H1 (cell line): ENCODE measurements at regions not wholly inside any gene's neighbourhood (a gene's known extent, or its start where the extent isn't known, plus 50 kb on each side); places are given as distances from the start of the nearest gene placed in this dataset.

Experiments used
- CTCF ChIA-PET: fragments of 300-600 bp; sonication (Branson Sonifier 250); formaldehyde crosslinking; loops from one replicate; lab custom pipeline; 2021; ENCODE audit not compliant: partially characterized antibody; lab: Charles Lee
- POLR2A ChIA-PET: fragments of 300-600 bp; sonication (Branson Sonifier 250); formaldehyde crosslinking; loops from one replicate; lab custom pipeline; 2021; ENCODE audit warnings: inconsistent platforms; ENCODE audit not compliant: partially characterized antibody; lab: Charles Lee
- DNase-seq, 2 experiments: peaks; one replicate each; pipeline versions ENCODE4 v3.0.0 to v3.0.0-alpha.2; 2010 to 2022; ENCODE audit warnings: low spot score in 2 of 2, low read depth in 1 of 2, mixed read lengths in 1 of 2
- FAIRE-seq: peaks from 2 replicates; lab custom pipeline; 2011; peaks lifted over from hg19 to GRCh38; lab: Jason Lieb, UNC
- H2AFZ ChIP-seq: 2 replicates; pipeline ENCODE4 v1.8.1; 2012; ENCODE audit warnings: low read length, inconsistent platforms
- H2AK5ac ChIP-seq: 2 replicates; pipeline ENCODE4 v1.6.1; 2013; ENCODE audit warnings: low read depth, low read length
- H2BK120ac ChIP-seq: replicated peaks from 2 replicates; pipeline ENCODE3; 2013; ENCODE audit warnings: low read depth, low read length, inconsistent platforms
- H2BK12ac ChIP-seq: 2 replicates; pipeline ENCODE4 v1.6.1; 2013; ENCODE audit warnings: low read depth, low read length
- H2BK15ac ChIP-seq: 2 replicates; pipeline ENCODE4 v1.6.1; 2013; ENCODE audit warnings: low read length
- H2BK20ac ChIP-seq: 2 replicates; pipeline ENCODE4 v1.6.1; 2013; ENCODE audit warnings: low read length
- H2BK5ac ChIP-seq: 2 replicates; pipeline ENCODE4 v1.6.1; 2013; ENCODE audit warnings: low read depth, low read length
- H3K14ac ChIP-seq: 2 replicates; pipeline ENCODE4 v1.6.1; 2013; ENCODE audit warnings: inconsistent platforms; ENCODE audit not compliant: insufficient read length
- H3K18ac ChIP-seq: 2 replicates; pipeline ENCODE4 v1.6.1; 2013; ENCODE audit warnings: low read length; ENCODE audit errors: extremely low read depth
- H3K23ac ChIP-seq: 2 replicates; pipeline ENCODE4 v1.6.1; 2013; ENCODE audit warnings: inconsistent platforms; ENCODE audit not compliant: insufficient read length
- H3K23me2 ChIP-seq: 2 replicates; pipeline ENCODE4 v1.6.1; 2013; ENCODE audit warnings: low read depth, low read length
- H3K27ac ChIP-seq: 2 replicates; pipeline ENCODE4 v1.6.1; 2011; ENCODE audit warnings: low read depth, low read length, inconsistent platforms
- H3K27me3 ChIP-seq, 4 experiments: replicated peaks in 1 of 4; 1 replicate in 1 of 4; 2 replicates in 3 of 4; pipeline versions ENCODE4 v1.6.1 to v1.8.1; 2011 to 2013; ENCODE audit warnings: low read length in 3 of 4, mild to moderate bottlenecking in 3 of 4, inconsistent platforms in 2 of 4, mixed read lengths in 2 of 4, moderate library complexity in 1 of 4; ENCODE audit not compliant: control insufficient read depth in 3 of 4, insufficient read depth in 3 of 4; ENCODE audit errors: extremely low read depth in 1 of 4
- H3K36me3 ChIP-seq, 4 experiments: 2 replicates each; pipeline versions ENCODE4 v1.6.1 to v1.8.1; 2011 to 2013; ENCODE audit warnings: mild to moderate bottlenecking in 4 of 4, low read length in 3 of 4, moderate library complexity in 2 of 4, control low read depth in 1 of 4, inconsistent platforms in 1 of 4; ENCODE audit not compliant: insufficient read depth in 4 of 4, control insufficient read depth in 2 of 4
- H3K4ac ChIP-seq: replicated peaks from 2 replicates; pipeline ENCODE3; 2013; ENCODE audit warnings: low read length, low read depth, mixed read lengths, inconsistent platforms; ENCODE audit not compliant: insufficient read length
- H3K4me1 ChIP-seq, 4 experiments: replicated peaks in 1 of 4; 1 replicate in 1 of 4; 2 replicates in 3 of 4; pipeline versions ENCODE4 v1.6.1 to v1.8.1; 2011 to 2013; ENCODE audit warnings: low read length in 3 of 4, inconsistent platforms in 2 of 4, mixed read lengths in 1 of 4; ENCODE audit not compliant: insufficient read depth in 4 of 4, control insufficient read depth in 3 of 4
- H3K4me2 ChIP-seq, 2 experiments: 2 replicates each; pipeline versions ENCODE4 v1.6.1 to v1.8.1; 2011 to 2013; ENCODE audit warnings: low read depth in 2 of 2, low read length in 2 of 2, control low read depth in 1 of 2, inconsistent platforms in 1 of 2, mild to moderate bottlenecking in 1 of 2; ENCODE audit not compliant: insufficient read depth in 1 of 2
- H3K4me3 ChIP-seq, 4 experiments: fragments of 200-600, 300-600 bp in 1 of 4; sonication (generic), shearing (Covaris generic), sonication (Bioruptor Twin) in 1 of 4; 2 replicates each; pipeline versions ENCODE4 v1.5.1 to v1.8.1; 2011 to 2016; ENCODE audit warnings: low read length in 4 of 4, low read depth in 3 of 4, control low read depth in 2 of 4, inconsistent platforms in 2 of 4, mild to moderate bottlenecking in 2 of 4, mixed read lengths in 1 of 4, moderate library complexity in 1 of 4; ENCODE audit not compliant: insufficient read depth in 2 of 4; ENCODE audit errors: extremely low read depth in 1 of 4
- H3K56ac ChIP-seq: replicated peaks from 2 replicates; pipeline ENCODE3; 2013; ENCODE audit warnings: low read depth, mild to moderate bottlenecking, mixed read lengths, low read length, inconsistent platforms; ENCODE audit not compliant: insufficient read length
- H3K79me1 ChIP-seq: 2 replicates; pipeline ENCODE4 v1.6.1; 2013; ENCODE audit warnings: low read depth, low read length, control low read depth
- H3K79me2 ChIP-seq, 2 experiments: 2 replicates each; pipeline versions ENCODE4 v1.6.1 to v1.8.1; 2012 to 2013; ENCODE audit warnings: low read length in 2 of 2, mild to moderate bottlenecking in 2 of 2, inconsistent platforms in 1 of 2; ENCODE audit not compliant: insufficient read depth in 2 of 2, control insufficient read depth in 1 of 2
- H3K9ac ChIP-seq, 4 experiments: replicated peaks in 1 of 4; 1 replicate in 1 of 4; 2 replicates in 3 of 4; pipeline versions ENCODE4 v1.6.1 to v1.8.1; 2011 to 2013; ENCODE audit warnings: low read depth in 3 of 4, low read length in 3 of 4, control low read depth in 2 of 4, mild to moderate bottlenecking in 2 of 4, moderate library complexity in 2 of 4, inconsistent platforms in 1 of 4; ENCODE audit errors: extremely low read depth in 1 of 4
- H3K9me3 ChIP-seq, 2 experiments: 2 replicates each; pipeline versions ENCODE4 v1.6.1 to v1.8.1; 2012 to 2013; ENCODE audit warnings: mild to moderate bottlenecking in 2 of 2, moderate library complexity in 2 of 2, control low read depth in 1 of 2, inconsistent platforms in 1 of 2, low read depth in 1 of 2, low read length in 1 of 2, mixed read lengths in 1 of 2; ENCODE audit not compliant: insufficient read depth in 2 of 2
- H4K20me1 ChIP-seq, 2 experiments: replicated peaks in 1 of 2; 2 replicates each; pipeline versions ENCODE3 to v1.8.1; 2011 to 2013; ENCODE audit warnings: inconsistent platforms in 2 of 2, low read length in 2 of 2, mild to moderate bottlenecking in 1 of 2; ENCODE audit not compliant: insufficient read depth in 2 of 2, control insufficient read depth in 1 of 2
- H4K5ac ChIP-seq: 2 replicates; pipeline ENCODE4 v1.6.1; 2013; ENCODE audit warnings: low read length, low read depth, mixed read lengths, inconsistent platforms; ENCODE audit not compliant: insufficient read length
- H4K8ac ChIP-seq: 2 replicates; pipeline ENCODE4 v1.8.0; 2013; ENCODE audit warnings: mild to moderate bottlenecking, moderate library complexity, low read length, inconsistent platforms; ENCODE audit not compliant: insufficient read depth; ENCODE audit errors: extremely low read depth
- H4K91ac ChIP-seq: replicated peaks from 2 replicates; pipeline ENCODE3; 2013; ENCODE audit warnings: low read length, mixed read lengths, inconsistent platforms; ENCODE audit not compliant: insufficient read length
- GTF2F1 ChIP-seq: IDR thresholded peaks from 2 replicates; pipeline ENCODE4 v1.6.1; 2012; ENCODE audit warnings: low read depth, low read length, improper control_type of control experiment, borderline replicate concordance
- KDM4A ChIP-seq: IDR thresholded peaks from one replicate; pipeline ENCODE4 v1.7.1; 2012; ENCODE audit warnings: low read depth, mild to moderate bottlenecking, moderate library complexity, low read length, inconsistent platforms; ENCODE audit not compliant: severe bottlenecking
- POLR2AphosphoS5 ChIP-seq: IDR thresholded peaks from 2 replicates; pipeline ENCODE4 v1.6.1; 2011; ENCODE audit warnings: low read depth, low read length
- POU5F1 ChIP-seq: IDR thresholded peaks from 2 replicates; pipeline ENCODE4 v1.6.1; 2011; ENCODE audit warnings: low read depth, mild to moderate bottlenecking, low read length, moderate library complexity
- RNF2 ChIP-seq: fragments of 200-900, 300-1000 bp; sonication (generic); IDR thresholded peaks from 2 replicates; pipeline ENCODE4 v1.7.1; 2016; ENCODE audit warnings: borderline replicate concordance, low read depth, mild to moderate bottlenecking, antibody characterized with exemption, low read length; ENCODE audit not compliant: poor library complexity, severe bottlenecking; ENCODE audit errors: missing control alignments
- SP4 ChIP-seq: IDR thresholded peaks from 2 replicates; pipeline ENCODE4 v1.6.1; 2012; ENCODE audit warnings: low read length, inconsistent platforms
- SRF ChIP-seq: IDR thresholded peaks from 2 replicates; pipeline ENCODE4 v1.6.1; 2011; ENCODE audit warnings: mild to moderate bottlenecking, low read depth, low read length, moderate library complexity
- TEAD4 ChIP-seq: IDR thresholded peaks from 2 replicates; pipeline ENCODE4 v1.6.1; 2012; ENCODE audit warnings: low read depth, low read length, inconsistent platforms, mixed read lengths
- YY1 ChIP-seq: IDR thresholded peaks from 2 replicates; pipeline ENCODE4 v1.6.1; 2011; ENCODE audit warnings: low read depth, mild to moderate bottlenecking, low read length
- whole genome bisulfite sequencing, 2 experiments: shearing (Covaris generic) in 1 of 2; methylation state at CpG; one replicate each; pipeline versions ENCODE4 v1.1.6 to v1.1.7; 2013 to 2015; ENCODE audit warnings: low lambda C conversion rate in 2 of 2, mixed read lengths in 2 of 2, inconsistent platforms in 1 of 2, low coverage in 1 of 2, missing lambda C conversion rate in 1 of 2; ENCODE audit not compliant: insufficient replicate concordance in 2 of 2, insufficient coverage in 1 of 2, insufficient read length in 1 of 2; ENCODE audit errors: extremely low coverage in 1 of 2, missing lambda C conversion rate in 1 of 2; 5-methylcytosine and 5-hydroxymethylcytosine counted together
- TF ChIP-seq, protein P1 (sequence below): IDR thresholded peaks from 2 replicates; pipeline ENCODE4 v1.6.1; 2012; ENCODE audit warnings: inconsistent platforms

DNA sequence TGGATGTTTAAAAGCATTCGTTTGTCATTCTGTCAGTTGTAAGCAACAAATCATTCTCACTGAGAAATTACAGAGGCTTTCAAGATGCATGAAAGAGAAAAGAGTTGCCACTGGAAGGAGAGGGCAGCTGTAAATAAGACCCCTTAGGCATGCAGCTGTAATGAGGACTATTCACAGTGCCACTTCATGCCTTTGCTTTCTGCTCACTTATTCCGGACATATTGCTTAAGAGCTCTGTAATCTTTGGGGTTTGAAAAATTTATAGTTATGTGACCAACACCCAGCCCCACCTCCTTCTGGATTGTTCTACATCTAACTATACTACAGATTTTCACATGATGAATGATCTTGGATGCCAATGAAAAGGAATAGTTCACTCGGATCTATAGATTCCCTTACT is 194.8 kb upstream of the DCN start:
- Histone ChIP-seq H4K8ac (no peak overlapping the region), H3K18ac (no peak overlapping the region), H4K91ac (peak overlapping the region; percentile 4), H3K27ac (no peak overlapping the region), H2AFZ (peak overlapping the region; percentile 88; the same call in 1 of the 2 replicates), H2BK20ac (no peak overlapping the region), H3K27me3 (no peaks in the 10 kb centered on the region), H3K79me1 (no peaks in the 10 kb centered on the region), H3K56ac (no peak overlapping the region), H3K4me2 (no peak overlapping the region), H4K20me1 (no peaks in the 10 kb centered on the region), H3K79me2 (no peaks in the 10 kb centered on the region), H2BK12ac (no peak overlapping the region), H2BK15ac (no peak overlapping the region), H3K4ac (no peak overlapping the region), H3K4me1 (peaks cover 0 to 12% (median 2%) of the 10 kb centered on the region in 4 experiments; a peak in 5 of 7 replicates), H3K23ac (no peak overlapping the region), H2AK5ac (no peak overlapping the region), H2BK120ac (no peak overlapping the region), H3K4me3 (no peak overlapping the region), H3K9ac (no peak overlapping the region), H3K14ac (no peak overlapping the region), H3K23me2 (no peaks in the 10 kb centered on the region), H3K9me3 (no peaks in the 10 kb centered on the region), H4K5ac (no peak overlapping the region), H2BK5ac (no peak overlapping the region; the same call in 1 of the 2 replicates), H3K36me3 (no peaks in the 10 kb centered on the region)
- ChIA-PET POLR2A (no interaction called here), CTCF (no interaction called here)
- TF ChIP-seq, protein P1, sequence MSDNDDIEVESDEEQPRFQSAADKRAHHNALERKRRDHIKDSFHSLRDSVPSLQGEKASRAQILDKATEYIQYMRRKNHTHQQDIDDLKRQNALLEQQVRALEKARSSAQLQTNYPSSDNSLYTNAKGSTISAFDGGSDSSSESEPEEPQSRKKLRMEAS, result no peak
- TF ChIP-seq YY1 (no peak), POLR2AphosphoS5 (no peak), SRF (no peak), GTF2F1 (no peak), SP4 (no peak), TEAD4 (no peak), KDM4A (no peak), POU5F1 (no peak), RNF2 (no peak)
- FAIRE-seq (no peak), DNase-seq (no peak)
- 79% methylated on average over 3 of the region's 3 CpGs; no CpG with 5 or more reads in 1 of the 2 experiments for WGBS, 2 experiments
